ENCODE measurements at regions not wholly inside any gene's neighbourhood (a gene's known extent, or its start where the extent isn't known, plus 50 kb on each side); places are given as distances from the start of the nearest gene placed in this dataset.

DNA sequence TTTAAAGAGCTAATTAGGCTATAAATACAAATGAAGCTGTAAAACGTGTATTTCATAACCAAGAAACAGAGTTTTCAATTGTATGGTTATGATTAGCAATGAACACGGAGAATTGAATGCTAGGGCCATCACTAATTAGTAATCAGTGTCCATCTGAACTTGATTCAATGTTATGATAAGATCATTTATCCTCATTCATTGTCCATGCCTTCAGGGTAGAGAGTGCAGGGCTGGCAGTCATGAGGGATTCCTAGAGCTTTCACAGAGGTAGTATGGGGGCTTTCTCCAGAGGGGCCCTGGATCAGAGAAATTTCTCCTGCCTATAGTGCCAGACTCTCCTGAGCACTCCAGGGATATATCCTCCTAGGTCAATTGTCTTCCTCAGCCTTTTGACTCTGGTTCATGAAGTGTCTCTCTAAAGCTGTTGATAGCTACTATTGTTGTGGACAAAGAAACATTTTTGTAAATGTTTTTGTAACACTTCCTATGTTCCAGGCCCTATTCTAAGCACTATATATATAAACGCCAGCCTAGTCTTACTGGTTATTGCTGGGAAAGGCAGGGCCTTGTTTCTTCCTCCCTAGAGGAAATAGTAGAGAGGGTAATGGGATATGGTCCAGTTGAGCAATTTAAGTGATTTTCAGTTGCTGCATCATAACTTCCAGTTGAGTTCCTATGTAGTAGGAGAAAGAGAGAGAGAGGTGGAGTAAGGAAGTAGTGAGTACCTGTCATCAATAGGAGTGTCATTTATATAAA is 249.0 kb downstream of the NFKBIZ start:
- no peak overlapping the region for H3K4me3 ChIP-seq (ENCODE audit: low read length)
- TF ChIP-seq, protein P1, sequence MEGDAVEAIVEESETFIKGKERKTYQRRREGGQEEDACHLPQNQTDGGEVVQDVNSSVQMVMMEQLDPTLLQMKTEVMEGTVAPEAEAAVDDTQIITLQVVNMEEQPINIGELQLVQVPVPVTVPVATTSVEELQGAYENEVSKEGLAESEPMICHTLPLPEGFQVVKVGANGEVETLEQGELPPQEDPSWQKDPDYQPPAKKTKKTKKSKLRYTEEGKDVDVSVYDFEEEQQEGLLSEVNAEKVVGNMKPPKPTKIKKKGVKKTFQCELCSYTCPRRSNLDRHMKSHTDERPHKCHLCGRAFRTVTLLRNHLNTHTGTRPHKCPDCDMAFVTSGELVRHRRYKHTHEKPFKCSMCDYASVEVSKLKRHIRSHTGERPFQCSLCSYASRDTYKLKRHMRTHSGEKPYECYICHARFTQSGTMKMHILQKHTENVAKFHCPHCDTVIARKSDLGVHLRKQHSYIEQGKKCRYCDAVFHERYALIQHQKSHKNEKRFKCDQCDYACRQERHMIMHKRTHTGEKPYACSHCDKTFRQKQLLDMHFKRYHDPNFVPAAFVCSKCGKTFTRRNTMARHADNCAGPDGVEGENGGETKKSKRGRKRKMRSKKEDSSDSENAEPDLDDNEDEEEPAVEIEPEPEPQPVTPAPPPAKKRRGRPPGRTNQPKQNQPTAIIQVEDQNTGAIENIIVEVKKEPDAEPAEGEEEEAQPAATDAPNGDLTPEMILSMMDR (conservative IDR thresholded peaks at IDR 0.05; ENCODE audit: low read length), result no peak
- DNase-seq (ENCODE audit: low read depth), result no peak

GRCh38 chr3:102099913-102100312 is 250.6 kb downstream of the NFKBIZ start:
- TF ChIP-seq, protein P1 (conservative IDR thresholded peaks at IDR 0.05; ENCODE audit: low read length), result no peak
- no peak overlapping the region for H3K4me3 ChIP-seq (ENCODE audit: low read length)
- DNase-seq (ENCODE audit: low read depth), result no peak

DNA sequence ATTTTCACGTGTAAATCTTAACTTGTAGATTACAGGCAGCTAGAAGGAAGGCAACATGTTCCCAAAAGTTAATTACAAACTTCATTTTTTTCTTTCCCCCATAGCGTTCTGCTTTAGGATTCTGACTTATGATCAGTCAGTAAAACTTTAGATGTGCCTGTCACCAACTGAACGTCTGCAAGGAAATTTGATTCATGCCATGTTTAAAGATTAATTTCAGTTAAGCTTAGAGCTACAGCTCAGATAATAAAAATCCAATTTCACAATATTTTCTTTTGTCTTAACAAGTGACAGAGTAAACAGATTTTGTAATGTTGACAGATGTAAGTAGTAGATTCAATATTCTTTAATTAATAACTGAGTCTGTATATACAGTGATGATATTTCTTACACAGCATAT is 253.1 kb downstream of the NFKBIZ start:
- no peak for DNase-seq (ENCODE audit: low read depth)
- no peak overlapping the region for H3K4me3 ChIP-seq (ENCODE audit: low read length)
- TF ChIP-seq, protein P1 (conservative IDR thresholded peaks at IDR 0.05; ENCODE audit: low read length), result no peak

DNA sequence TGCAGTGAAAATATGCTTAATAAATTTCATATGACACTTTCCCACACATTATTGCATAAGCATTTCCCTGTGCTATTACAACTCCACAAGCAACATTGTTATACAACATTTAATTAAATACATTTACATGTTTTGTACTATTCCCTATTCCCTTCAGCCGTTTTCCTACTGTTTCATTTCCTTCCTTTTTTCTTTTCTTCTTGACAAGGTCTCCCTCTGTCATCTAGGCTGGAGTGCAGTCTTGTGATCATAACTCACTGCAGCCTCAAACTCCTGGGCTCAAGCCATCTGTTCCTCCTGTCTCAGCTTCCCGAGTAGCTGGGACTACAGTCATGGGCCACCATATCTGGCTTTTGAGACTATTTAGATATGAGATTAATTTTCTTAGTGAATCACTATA is 254.7 kb downstream of the NFKBIZ start:
- TF ChIP-seq, protein P1 (conservative IDR thresholded peaks at IDR 0.05; ENCODE audit: low read length), result no peak
- DNase-seq (ENCODE audit: low read depth), result no peak
- no peak overlapping the region for H3K4me3 ChIP-seq (ENCODE audit: low read length)

DNA sequence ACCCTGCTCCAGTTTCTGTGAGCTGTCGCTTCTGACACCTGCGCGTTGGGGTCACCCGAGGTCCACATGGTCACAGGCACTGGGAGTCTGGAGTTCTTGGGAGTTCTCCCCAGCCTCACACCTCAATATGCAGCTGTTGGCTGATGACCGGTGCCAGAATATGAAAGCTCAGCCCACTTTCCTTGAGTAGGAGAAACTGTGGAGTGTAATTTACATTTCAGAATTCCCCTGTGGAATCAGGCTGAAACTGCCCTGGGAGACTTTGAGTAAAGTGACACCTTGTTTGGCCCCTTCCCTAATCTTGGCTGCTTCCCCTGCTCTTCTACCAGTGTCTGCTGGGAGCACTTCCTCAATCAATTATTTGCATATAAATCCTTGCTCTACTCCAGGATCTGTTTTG is 255.9 kb downstream of the NFKBIZ start:
- DNase-seq (ENCODE audit: low read depth), result no peak
- no peak overlapping the region for H3K4me3 ChIP-seq (ENCODE audit: low read length)
- TF ChIP-seq, protein P1 (conservative IDR thresholded peaks at IDR 0.05; ENCODE audit: low read length), result no peak

DNA sequence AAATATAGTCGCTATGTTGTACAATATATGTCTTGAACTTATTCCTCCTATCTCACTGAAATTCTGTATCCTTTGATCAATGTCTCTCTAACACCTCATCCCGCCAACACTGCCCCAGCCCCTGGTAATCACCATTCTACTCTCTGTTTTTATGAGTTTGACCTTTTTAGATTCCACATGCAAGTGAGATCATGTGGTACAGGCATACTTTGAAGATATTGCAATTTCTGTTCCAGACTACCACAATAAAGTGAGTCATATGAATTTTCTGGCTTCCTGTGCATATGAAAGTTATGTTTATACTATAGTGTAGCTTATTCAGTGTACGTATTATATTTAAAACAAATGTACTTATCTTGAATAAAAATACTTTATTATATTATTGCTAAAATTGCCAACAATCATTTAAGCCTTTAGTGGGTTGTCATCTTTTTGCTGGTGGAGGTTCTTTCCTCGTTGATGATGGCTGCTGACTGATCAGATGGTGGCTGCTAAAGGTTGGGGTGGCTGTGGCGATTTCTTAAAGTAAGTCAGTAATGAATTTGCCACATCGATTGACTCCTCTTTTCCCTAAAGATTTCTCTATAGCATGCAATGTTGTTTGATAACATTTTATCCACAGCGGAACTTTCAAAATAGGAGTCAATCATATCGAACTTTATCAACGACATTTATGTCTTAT is 257.2 kb downstream of the NFKBIZ start:
- H3K4me3 ChIP-seq (ENCODE audit: low read length), result no peak overlapping the region
- no peak for DNase-seq (ENCODE audit: low read depth)
- TF ChIP-seq, protein P1 (conservative IDR thresholded peaks at IDR 0.05; ENCODE audit: low read length), result no peak

DNA sequence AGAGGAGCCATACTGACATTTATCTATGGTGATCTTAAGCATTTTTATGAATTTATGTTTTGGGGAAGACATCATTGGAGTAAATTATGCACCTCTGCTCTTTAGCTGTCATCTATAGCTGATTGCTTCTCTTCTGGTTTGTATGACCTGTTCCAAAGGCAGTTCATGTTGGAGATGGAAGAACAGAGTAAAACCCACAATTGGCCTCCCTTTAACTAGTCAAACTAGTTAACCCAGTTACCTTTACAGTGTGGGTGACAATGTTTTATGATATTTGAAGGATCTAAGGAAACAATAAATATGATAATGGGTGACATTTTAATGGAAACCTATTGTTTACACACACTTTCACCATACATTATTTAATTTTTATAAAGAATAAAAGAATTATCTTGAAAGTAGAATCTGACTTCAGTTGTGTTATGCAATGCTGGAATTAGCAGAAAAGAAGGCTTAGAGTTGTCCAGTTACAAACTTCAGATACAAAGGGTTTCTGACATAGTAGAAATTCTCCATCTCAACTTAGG is 263.5 kb downstream of the NFKBIZ start:
- no peak for DNase-seq (ENCODE audit: low read depth)
- no peak overlapping the region for H3K4me3 ChIP-seq (ENCODE audit: low read length)
- TF ChIP-seq, protein P1 (conservative IDR thresholded peaks at IDR 0.05; ENCODE audit: low read length), result no peak

Measured in AG10803 (cell line).